NCI-H345 treated with DMSO at 0.1 percent for 48 hours (cell line): ENCODE measurements at regions not wholly inside any gene's neighbourhood (a gene's known extent, or its start where the extent isn't known, plus 50 kb on each side); places are given as distances from the start of the nearest gene placed in this dataset.

Source experiments
- DNase-seq: peaks from one replicate; lab custom pipeline; 2025; ENCODE audit not compliant: unreplicated experiment; lab: John Stamatoyannopoulos, UW

DNA sequence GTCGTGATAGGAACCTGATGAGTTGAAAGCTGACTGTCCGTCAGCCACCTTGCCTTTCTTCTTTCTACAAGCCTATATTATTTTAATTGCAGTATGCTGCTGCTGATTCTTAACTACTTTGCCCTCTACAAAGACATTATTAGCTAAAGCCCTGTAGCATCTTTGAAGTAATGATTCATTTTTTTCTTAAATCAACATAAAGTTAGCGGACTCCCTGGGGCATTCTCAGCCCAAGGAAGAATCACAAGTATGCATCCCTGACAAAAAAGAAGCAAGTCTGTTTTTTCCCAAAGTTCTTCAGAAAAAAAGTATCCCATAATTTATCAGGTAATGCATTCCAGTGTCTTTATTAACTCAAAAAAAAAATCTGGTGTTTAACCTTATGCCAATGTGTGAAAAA, 69.5 kb upstream of the TAS2R1 start:
- no peak for DNase-seq

DNA sequence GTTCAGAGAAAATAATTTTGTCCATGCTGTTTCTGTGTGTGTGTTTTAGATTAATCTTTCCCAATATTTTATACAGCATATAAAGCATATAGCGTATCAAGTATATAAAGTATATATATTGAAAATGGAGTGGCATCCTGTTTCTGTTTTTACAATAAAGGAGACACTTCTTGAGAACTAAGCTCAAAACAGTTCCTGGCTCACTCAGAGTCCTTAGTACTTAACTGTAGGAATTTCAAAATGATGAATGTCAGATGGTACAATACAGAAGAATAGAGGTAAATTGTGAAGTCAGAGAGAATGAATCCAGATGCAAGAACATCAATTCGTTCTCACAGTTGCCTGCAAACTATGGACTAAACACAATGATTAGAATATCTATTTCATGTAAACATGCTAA, 68.7 kb upstream of the TAS2R1 start:
- DNase-seq: no peak

DNA sequence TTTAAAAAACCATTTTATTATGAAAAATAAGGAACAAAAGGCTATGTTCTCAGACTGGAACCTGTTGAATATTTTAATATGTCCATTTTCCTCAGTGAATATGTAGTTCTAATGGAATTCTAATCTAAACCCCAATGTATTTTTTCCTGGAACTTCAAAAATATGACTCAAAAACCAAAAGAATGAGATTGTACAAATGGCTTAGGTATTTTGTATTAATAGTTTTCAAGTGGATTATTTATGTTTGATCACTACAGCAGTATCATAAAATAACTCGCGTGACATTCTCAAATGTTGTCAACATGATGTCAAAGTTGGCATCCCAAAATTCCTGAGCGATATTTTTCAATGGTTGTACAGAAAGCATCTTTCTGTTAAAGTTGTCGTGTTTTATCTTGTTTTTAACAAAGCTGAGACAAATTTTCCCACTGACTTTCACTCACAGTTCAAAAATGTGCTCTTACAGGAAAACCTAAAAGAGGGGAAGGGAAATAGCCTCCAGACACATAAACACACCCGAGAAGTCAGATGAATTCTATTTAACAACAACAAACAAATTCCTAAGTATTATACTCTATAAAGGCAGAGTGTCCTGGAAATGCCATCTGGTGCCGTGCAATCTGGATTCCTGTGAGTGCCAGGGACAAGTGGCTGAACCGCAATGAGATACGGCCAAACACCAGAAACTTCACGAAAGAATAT, 68.1 kb upstream of the TAS2R1 start:
- DNase-seq: no peak

DNA sequence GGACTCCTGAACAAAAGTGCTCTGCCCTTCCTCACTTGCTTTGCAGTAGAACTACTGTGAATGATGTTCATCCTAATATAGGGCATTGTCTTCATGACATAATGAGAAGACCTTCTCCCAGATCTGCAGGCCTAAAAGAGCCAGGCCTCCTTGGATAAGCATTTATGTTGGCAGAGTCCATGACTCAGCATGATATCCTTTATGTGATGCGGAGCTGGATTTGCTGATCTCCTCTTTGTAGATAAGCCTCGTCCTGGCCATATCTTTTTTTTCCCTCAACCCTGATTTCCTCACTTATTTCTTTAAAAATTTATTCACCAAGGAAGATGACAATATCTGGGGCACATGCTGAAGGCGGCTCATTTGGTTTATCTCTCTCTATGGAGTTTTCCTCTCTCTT, 62.4 kb upstream of the TAS2R1 start:
- DNase-seq: no peak

DNA sequence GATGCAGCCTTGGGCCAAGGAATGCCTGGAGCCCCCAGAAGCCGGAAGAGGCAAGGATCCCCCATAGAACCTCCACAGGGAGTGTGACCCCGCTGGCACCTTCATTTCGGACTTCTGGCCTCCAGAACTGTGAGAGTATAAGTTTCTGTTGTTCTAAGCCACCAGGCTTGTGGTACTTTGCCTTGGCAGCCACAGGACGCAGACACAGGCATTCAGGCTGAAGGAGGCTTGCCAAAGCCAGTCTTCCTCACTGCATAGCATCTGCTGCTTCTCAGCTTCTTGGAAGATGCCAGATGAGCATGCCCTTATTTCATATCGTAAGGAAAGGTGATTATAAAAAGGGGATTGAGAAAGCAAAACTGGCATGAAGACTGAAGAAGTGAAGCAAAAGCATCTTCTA, 61.1 kb upstream of the TAS2R1 start:
- DNase-seq: no peak

DNA sequence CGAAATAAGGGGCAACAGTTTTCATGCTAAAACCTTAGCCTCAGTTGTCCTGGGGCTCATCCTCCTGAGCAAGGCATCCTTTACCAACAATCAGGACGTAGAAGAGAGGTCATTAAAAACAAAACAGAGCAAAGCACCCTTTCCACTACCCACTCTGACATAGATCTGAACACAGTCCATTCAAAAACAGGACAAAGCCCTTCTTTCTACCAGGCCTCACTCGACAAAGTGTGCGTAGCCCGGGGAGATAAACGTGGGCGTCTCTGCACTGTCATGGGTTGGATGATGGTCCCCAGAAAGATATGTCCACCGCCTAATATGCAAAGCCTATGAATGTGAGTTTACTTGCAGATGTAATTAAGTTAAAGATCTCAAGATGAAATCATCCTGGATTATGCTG, 60.6 kb upstream of the TAS2R1 start:
- no peak for DNase-seq

DNA sequence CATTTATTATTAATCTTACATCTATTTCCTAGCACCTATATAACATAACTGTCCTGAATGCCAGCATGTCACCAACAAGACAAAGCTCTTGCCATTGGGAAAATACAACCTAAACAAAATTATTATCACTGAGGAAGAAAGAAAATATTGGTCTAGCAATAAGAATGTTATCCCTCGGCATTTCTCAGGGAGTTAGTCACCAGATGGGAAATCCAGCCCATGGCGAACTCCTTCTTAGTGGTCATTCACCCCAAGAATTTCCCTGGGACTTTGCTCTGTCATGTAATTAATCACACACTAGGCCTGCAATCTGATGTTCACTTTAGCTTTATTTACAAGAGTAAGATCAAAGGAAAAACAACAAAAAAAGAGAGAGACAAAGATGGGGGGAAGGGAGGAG, 56.1 kb upstream of the TAS2R1 start:
- DNase-seq: no peak

DNA sequence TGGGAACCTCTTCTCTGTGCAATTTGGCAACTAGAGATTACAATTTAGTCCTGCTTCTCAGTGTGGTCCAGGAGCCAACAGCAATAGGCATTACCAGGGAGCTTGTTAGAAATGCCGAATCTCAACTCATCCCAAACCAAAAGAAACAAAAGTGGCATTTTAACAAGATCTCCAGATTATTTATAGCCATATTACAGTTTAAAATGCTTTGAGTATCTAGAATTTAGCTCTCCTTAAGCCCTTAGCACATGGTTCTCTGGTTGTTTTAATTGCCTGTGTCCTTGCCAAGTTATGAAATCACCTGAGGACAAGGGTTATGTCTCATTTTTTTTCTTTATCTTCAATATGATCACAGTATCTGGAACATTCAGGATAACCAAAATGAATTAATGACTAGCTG, 51.6 kb upstream of the TAS2R1 start:
- DNase-seq: no peak
